ENCODE measurements at regions not wholly inside any gene's neighbourhood (a gene's known extent, or its start where the extent isn't known, plus 50 kb on each side); places are given as distances from the start of the nearest gene placed in this dataset.
"Not testable (repeated sequence)": the region's sequence is repeated elsewhere in the genome, so short reads cannot be mapped to it uniquely, and the experiment has no call there.

DNA sequence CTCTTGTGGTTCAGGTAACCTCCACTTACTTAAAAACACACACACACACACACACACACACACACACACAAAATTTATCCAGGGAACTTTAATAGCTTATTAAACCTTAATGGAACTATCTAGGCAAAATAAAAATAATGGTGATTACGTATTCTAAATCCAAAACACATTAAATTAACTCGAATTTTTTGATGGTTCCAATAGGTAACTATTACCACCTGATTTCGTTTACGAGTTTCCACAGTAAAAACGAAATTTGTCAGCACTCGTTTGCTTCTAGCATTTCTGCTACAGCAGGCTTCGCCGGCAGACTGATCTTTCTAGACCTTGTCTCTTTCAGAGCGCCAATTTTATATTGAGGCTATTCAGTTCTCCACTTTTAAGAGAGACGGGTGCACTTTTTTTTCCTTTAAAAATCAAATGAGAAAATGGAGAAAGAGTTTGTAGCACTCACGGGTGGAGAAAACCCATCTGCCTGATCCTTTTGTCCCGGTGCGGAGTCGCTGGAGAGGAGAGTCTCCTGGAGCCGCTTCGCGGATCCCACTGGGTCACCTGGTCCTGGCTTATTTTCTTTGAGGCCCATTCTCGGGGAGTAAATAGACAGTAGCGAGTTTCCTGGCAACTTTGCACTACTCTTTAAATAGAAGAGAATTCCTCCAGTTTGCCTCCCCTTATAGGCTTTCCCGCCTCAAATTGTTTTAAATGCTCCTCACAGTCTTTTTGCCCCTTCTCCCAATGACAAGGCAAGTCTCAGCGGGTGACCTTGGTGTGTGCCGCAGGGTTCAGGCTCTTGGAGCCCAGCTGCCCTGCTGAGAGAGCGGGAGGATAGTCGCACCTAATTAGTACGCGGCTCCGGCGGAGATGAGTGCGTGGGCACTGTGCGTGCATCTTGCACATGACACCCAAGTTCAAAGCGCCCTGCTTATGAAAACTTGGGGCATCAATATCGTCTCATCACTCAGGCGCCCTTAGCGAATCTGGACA lies 117.0 kb downstream of the KCNRG start:
- DNase-seq (ENCODE audit: low read depth), result no peak
- H3K4me3 ChIP-seq (ENCODE audit: control insufficient read depth, low read depth, low read length), result no peak overlapping the region
- no peak for TF ChIP-seq CTCF (IDR thresholded peaks at IDR 0.05; ENCODE audit: control insufficient read depth, insufficient read depth, low read depth, low read length, missing control alignments)

DNA sequence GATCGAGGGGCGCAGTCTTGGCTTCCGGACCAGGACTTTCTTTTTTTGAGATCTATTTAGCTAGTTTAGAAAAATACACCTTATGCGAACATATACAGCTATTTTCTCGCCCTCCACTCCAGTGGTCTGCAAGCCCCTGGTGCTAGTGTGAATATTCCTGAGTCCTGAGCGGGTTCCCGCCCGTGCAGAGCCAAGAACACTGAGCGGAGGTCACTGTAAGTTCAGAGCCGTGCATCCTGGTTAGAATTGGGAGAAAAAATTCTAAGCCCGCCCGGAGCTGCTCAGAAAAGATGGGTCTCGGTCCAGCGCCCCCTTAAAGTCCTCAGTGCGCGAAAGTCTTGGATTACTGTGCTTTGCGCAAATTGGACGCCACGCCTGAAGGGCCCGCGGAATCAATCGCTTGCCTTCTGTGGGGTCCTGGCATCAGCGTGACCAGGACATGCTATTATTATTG lies 117.7 kb downstream of the KCNRG start:
- no peak for TF ChIP-seq CTCF (IDR thresholded peaks at IDR 0.05; ENCODE audit: control insufficient read depth, insufficient read depth, low read depth, low read length, missing control alignments)
- no peak overlapping the region for H3K4me3 ChIP-seq (ENCODE audit: control insufficient read depth, low read depth, low read length)
- DNase-seq (ENCODE audit: low read depth), result no peak

- TF ChIP-seq CTCF (IDR thresholded peaks at IDR 0.05; ENCODE audit: control insufficient read depth, insufficient read depth, low read depth, low read length, missing control alignments), result no peak
- H3K4me3 ChIP-seq (ENCODE audit: control insufficient read depth, low read depth, low read length), result no peak overlapping the region
- DNase-seq (ENCODE audit: low read depth), result no peak
Measured at GRCh38 chr13:50133358-50133953, 118.2 kb downstream of the KCNRG start.

- no peak for TF ChIP-seq CTCF (IDR thresholded peaks at IDR 0.05; ENCODE audit: control insufficient read depth, insufficient read depth, low read depth, low read length, missing control alignments)
- no peak for DNase-seq (ENCODE audit: low read depth)
- no peak overlapping the region for H3K4me3 ChIP-seq (ENCODE audit: control insufficient read depth, low read depth, low read length)
Measured at GRCh38 chr13:50136226-50136625, 121.0 kb downstream of the KCNRG start.

DNA sequence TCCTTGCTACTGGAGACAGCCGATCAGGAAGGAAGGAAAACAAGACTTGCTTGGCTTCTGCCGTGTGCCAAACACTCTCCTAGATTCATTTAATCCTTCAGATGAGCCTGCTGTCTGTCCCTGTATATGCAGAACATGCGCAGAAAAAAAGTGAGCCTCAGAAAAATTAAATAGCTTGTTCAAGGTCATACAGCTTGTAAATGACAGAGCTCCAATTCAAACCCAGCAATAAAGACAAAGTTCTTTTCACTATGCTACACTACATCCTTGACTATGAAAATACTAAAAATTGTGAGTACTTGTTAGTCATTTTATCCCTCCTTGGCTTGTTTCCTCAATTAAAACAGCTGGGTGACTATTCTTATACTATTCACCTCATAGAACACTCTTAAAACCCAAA lies 121.4 kb downstream of the KCNRG start:
- no peak for TF ChIP-seq CTCF (IDR thresholded peaks at IDR 0.05; ENCODE audit: control insufficient read depth, insufficient read depth, low read depth, low read length, missing control alignments)
- no peak overlapping the region for H3K4me3 ChIP-seq (ENCODE audit: control insufficient read depth, low read depth, low read length)
- no peak for DNase-seq (ENCODE audit: low read depth)

GRCh38 chr13:50139435-50139934 lies 124.2 kb downstream of the KCNRG start:
- not testable (repeated sequence) for H3K4me3 ChIP-seq (ENCODE audit: control insufficient read depth, low read depth, low read length); DNase-seq (ENCODE audit: low read depth)

- no peak for TF ChIP-seq CTCF (IDR thresholded peaks at IDR 0.05; ENCODE audit: control insufficient read depth, insufficient read depth, low read depth, low read length, missing control alignments)
- no peak overlapping the region for H3K4me3 ChIP-seq (ENCODE audit: control insufficient read depth, low read depth, low read length)
- no peak for DNase-seq (ENCODE audit: low read depth)
Measured at GRCh38 chr13:50140153-50140552, 124.9 kb downstream of the KCNRG start.

Measured in AG09309 (cell line).